ENCODE measurements at regions not wholly inside any gene's neighbourhood (a gene's known extent, or its start where the extent isn't known, plus 50 kb on each side); places are given as distances from the start of the nearest gene placed in this dataset.

DNA sequence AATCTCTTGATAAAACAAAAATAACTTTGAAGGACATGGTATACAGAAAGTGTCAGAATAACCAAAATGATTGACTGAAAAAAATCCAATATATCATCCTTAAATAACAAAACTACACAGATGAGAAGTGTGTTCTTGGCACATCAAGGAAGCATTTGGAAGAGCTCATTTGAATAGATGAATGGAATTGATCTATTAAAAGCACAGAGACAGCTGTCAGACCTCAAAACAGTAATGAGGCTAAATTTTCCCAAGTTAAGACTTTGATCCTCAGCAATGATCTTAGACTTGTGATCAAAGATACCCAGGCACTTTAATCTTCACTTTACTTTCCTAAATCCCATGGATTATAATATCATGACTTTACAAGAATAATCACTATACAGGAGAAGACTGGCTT is 395.4 kb upstream of the NFE2L3 start:
- Histone ChIP-seq H3K27me3 (ENCODE audit: control insufficient read depth in 1 of 2, insufficient read depth in 2 of 2, low read length in 2 of 2) (peaks cover 0 to 5% of the 10 kb centered on the region in 2 donors), H3K27ac (ENCODE audit: low read depth, low read length) (no peak overlapping the region), H3K9me3 (ENCODE audit: control insufficient read depth in 1 of 2, low read length in 2 of 2) (no peaks in the 10 kb centered on the region), H3K36me3 (ENCODE audit: control insufficient read depth in 1 of 2, insufficient read depth in 2 of 2, low read length in 2 of 2) (no peaks in the 10 kb centered on the region), H3K4me1 (ENCODE audit: control insufficient read depth in 1 of 2, insufficient read depth in 2 of 2, low read length in 2 of 2) (no peaks in the 10 kb centered on the region), H3K9ac (ENCODE audit: low read depth in 1 of 2, low read length in 2 of 2) (no peak overlapping the region), H3K4me3 (ENCODE audit: low read depth in 1 of 2, low read length in 2 of 2) (no peak overlapping the region)

DNA sequence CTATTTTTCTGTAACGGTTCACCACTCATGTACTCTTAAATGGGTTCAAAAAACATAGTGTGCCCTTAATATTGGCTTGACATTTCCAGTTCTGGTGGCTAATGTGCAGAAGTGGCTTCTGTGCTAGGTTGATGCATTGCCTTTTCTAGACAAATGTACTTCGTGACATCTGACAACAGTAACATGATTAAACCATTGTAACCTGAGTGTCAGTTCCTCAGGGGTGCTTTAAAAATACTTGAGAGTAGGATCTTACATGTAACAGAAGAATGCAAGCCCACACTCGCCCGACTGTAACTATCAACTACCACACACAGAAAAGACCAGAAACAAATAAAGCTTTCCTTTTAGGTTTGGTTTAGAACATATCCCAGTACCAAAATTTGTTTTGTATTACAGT is 393.4 kb upstream of the NFE2L3 start:
- Histone ChIP-seq H3K4me3 (ENCODE audit: low read depth in 1 of 2, low read length in 2 of 2) (no peak overlapping the region), H3K27me3 (ENCODE audit: control insufficient read depth in 1 of 2, insufficient read depth in 2 of 2, low read length in 2 of 2) (peaks cover 0 to 5% of the 10 kb centered on the region in 2 donors), H3K27ac (ENCODE audit: low read depth, low read length) (no peak overlapping the region), H3K9me3 (ENCODE audit: control insufficient read depth in 1 of 2, low read length in 2 of 2) (no peaks in the 10 kb centered on the region), H3K4me1 (ENCODE audit: control insufficient read depth in 1 of 2, insufficient read depth in 2 of 2, low read length in 2 of 2) (no peaks in the 10 kb centered on the region), H3K36me3 (ENCODE audit: control insufficient read depth in 1 of 2, insufficient read depth in 2 of 2, low read length in 2 of 2) (no peaks in the 10 kb centered on the region), H3K9ac (ENCODE audit: low read depth in 1 of 2, low read length in 2 of 2) (no peak overlapping the region)

DNA sequence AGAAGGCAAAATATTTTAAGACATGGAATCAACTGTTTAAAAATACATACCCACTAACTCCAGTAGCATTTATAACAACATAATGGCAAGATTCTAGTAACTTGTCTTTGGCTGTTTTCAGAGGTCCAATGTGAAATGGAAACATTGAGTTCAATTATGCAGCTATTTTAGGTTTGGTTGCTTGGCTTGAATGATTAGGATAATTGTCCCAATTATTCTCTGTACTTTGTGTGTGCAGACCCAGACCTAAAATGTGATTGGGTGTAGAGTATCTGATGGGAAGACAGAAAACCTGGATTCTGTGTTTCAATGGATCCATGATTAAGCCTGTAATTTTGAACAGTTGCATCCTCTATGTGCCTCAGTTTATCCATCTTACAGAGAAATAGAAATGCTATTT is 392.7 kb upstream of the NFE2L3 start:
- H3K27me3 ChIP-seq (ENCODE audit: control insufficient read depth in 1 of 2, insufficient read depth in 2 of 2, low read length in 2 of 2): peaks cover 0 to 5% of the 10 kb centered on the region in 2 donors

DNA sequence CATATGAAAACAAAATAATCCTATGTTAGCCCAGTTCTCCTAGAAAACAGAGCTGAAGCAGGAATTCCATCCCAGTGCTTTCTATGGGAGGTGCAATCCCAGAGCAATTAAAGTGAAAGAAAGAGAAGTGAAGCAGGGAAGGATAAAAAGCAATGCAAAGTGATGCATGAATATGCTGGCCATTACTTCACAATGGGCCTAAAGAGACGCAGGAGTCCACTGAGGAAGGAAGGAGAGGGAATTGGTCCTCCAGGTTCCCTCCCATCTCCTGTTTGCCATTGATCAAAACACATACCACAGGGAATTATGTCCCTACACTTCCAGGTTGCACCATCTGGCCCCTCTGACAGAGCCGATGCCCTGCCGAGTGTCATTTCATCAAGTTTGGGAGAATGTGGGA is 392.2 kb upstream of the NFE2L3 start:
- Histone ChIP-seq H3K27ac (ENCODE audit: low read depth, low read length) (no peak overlapping the region), H3K4me3 (ENCODE audit: low read depth in 1 of 2, low read length in 2 of 2) (no peak overlapping the region), H3K9me3 (ENCODE audit: control insufficient read depth in 1 of 2, low read length in 2 of 2) (no peaks in the 10 kb centered on the region), H3K36me3 (ENCODE audit: control insufficient read depth in 1 of 2, insufficient read depth in 2 of 2, low read length in 2 of 2) (no peaks in the 10 kb centered on the region), H3K9ac (ENCODE audit: low read depth in 1 of 2, low read length in 2 of 2) (no peak overlapping the region), H3K27me3 (ENCODE audit: control insufficient read depth in 1 of 2, insufficient read depth in 2 of 2, low read length in 2 of 2) (peaks cover 0 to 5% of the 10 kb centered on the region in 2 donors), H3K4me1 (ENCODE audit: control insufficient read depth in 1 of 2, insufficient read depth in 2 of 2, low read length in 2 of 2) (no peaks in the 10 kb centered on the region)

More for the DNA sequence above, 392.7 kb upstream of the NFE2L3 start:
- Histone ChIP-seq H3K27ac (ENCODE audit: low read depth, low read length) (no peak overlapping the region), H3K4me3 (ENCODE audit: low read depth in 1 of 2, low read length in 2 of 2) (no peak overlapping the region), H3K9me3 (ENCODE audit: control insufficient read depth in 1 of 2, low read length in 2 of 2) (no peaks in the 10 kb centered on the region), H3K4me1 (ENCODE audit: control insufficient read depth in 1 of 2, insufficient read depth in 2 of 2, low read length in 2 of 2) (no peaks in the 10 kb centered on the region), H3K9ac (ENCODE audit: low read depth in 1 of 2, low read length in 2 of 2) (no peak overlapping the region), H3K36me3 (ENCODE audit: control insufficient read depth in 1 of 2, insufficient read depth in 2 of 2, low read length in 2 of 2) (no peaks in the 10 kb centered on the region)

DNA sequence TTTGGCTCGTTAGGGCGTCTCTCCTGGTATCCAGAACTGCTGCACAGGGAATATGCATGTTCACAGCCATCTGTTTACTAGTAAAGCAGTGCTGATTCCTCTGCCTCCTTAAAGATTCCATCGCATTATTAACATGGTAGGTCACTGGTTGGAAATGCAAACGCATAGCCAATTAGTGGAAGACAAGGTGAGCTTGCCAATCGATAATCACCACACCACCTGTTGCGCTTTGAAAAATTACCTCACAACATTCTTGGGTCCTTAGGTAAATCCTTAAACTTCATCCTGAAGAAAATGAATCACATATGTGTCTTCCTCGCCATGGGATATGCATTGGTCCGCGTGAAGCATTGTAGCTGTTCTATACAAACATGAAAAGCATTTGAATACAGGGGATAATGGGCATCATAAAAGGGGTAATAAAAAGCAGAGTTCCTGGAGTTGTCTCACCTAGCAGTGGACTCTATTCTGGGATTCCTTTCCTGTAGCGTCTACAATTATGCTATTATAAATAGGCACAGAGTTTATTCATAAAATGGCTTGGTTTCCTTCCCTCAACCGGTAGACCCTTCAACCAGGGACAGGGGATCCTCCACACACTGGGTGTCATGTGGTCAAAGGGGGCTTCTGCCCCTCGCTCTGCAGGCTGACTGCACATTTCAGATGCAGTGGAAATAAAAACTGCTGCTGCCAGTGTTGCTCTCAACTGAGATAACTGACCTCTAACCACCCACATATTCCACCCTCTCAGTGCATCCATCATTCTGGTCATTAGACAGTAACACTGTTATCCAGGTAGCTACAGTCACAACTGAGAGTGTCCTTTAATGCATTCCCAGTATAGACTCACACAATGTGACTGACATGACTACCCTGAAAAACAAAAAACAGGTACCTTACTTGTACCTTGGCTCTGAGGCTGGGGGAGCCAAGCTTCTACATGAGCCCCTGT is 389.2 kb upstream of the NFE2L3 start:
- H3K27me3 ChIP-seq (ENCODE audit: control insufficient read depth in 1 of 2, insufficient read depth in 2 of 2, low read length in 2 of 2): peaks cover 0 to 4% of the 10 kb centered on the region in 2 donors
- no peaks in the 10 kb centered on the region for H3K9me3 ChIP-seq (ENCODE audit: control insufficient read depth in 1 of 2, low read length in 2 of 2)
- H3K9ac ChIP-seq (ENCODE audit: low read depth in 1 of 2, low read length in 2 of 2): no peak overlapping the region
- H3K4me1 ChIP-seq (ENCODE audit: control insufficient read depth in 1 of 2, insufficient read depth in 2 of 2, low read length in 2 of 2): no peaks in the 10 kb centered on the region
- H3K27ac ChIP-seq (ENCODE audit: low read depth, low read length): no peak overlapping the region
- H3K36me3 ChIP-seq (ENCODE audit: control insufficient read depth in 1 of 2, insufficient read depth in 2 of 2, low read length in 2 of 2): no peaks in the 10 kb centered on the region
- no peak overlapping the region for H3K4me3 ChIP-seq (ENCODE audit: low read depth in 1 of 2, low read length in 2 of 2)

DNA sequence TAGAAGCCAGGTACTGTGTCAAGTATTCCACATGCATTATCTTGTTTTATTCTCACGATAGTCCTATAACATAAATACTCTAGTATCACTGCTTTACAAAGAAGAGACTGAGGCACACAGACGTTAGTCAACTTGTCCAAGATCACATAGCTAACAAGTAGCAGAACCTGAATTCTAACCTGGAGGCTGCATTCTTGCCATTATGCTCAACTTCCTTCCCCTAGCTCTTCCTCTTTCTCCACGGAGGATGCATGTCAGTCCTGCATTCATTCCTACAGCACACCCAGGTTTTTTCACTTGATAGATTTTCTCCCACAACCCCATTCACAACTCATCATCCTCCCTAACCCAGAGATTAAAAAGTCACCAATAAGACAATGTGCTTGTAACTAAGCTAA is 388.5 kb upstream of the NFE2L3 start:
- no peaks in the 10 kb centered on the region for H3K27me3 ChIP-seq (ENCODE audit: control insufficient read depth in 1 of 2, insufficient read depth in 2 of 2, low read length in 2 of 2)
- H3K4me3 ChIP-seq (ENCODE audit: low read depth in 1 of 2, low read length in 2 of 2): no peak overlapping the region
- H3K9me3 ChIP-seq (ENCODE audit: control insufficient read depth in 1 of 2, low read length in 2 of 2): no peaks in the 10 kb centered on the region
- no peaks in the 10 kb centered on the region for H3K36me3 ChIP-seq (ENCODE audit: control insufficient read depth in 1 of 2, insufficient read depth in 2 of 2, low read length in 2 of 2)
- no peak overlapping the region for H3K27ac ChIP-seq (ENCODE audit: low read depth, low read length)
- H3K9ac ChIP-seq (ENCODE audit: low read depth in 1 of 2, low read length in 2 of 2): no peak overlapping the region
- H3K4me1 ChIP-seq (ENCODE audit: control insufficient read depth in 1 of 2, insufficient read depth in 2 of 2, low read length in 2 of 2): no peaks in the 10 kb centered on the region

DNA sequence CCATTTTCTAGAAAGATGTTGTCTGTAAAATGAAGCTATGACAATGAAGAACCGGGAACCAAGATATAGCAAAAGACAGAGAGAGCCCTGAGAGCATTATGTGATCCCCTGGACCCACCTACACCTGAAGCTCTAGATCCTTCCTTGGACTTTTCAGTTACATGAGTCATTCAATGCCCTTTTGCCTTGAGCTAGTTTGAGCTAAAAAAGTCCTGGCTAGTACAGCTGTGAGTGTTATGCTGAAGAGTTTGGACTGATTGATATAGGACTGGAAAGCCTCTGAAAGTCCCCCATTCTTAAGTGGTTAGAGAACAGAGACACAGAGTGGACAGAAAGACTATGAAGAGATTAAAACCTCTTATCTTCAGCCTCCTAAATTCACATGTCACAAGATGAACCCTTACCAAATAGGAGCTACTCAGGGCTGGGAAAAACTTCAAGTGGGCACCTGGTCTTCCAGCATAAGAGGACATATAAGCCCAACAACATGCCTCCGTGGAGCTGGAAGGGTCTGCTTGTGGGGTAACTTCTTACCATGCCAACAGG is 386.8 kb upstream of the NFE2L3 start:
- no peak overlapping the region for H3K9ac ChIP-seq (ENCODE audit: low read depth in 1 of 2, low read length in 2 of 2)
- H3K27ac ChIP-seq (ENCODE audit: low read depth, low read length): no peak overlapping the region
- no peaks in the 10 kb centered on the region for H3K27me3 ChIP-seq (ENCODE audit: control insufficient read depth in 1 of 2, insufficient read depth in 2 of 2, low read length in 2 of 2)
- H3K36me3 ChIP-seq (ENCODE audit: control insufficient read depth in 1 of 2, insufficient read depth in 2 of 2, low read length in 2 of 2): no peaks in the 10 kb centered on the region
- H3K4me1 ChIP-seq (ENCODE audit: control insufficient read depth in 1 of 2, insufficient read depth in 2 of 2, low read length in 2 of 2): no peaks in the 10 kb centered on the region
- H3K9me3 ChIP-seq (ENCODE audit: control insufficient read depth in 1 of 2, low read length in 2 of 2): no peaks in the 10 kb centered on the region
- no peak overlapping the region for H3K4me3 ChIP-seq (ENCODE audit: low read depth in 1 of 2, low read length in 2 of 2)

DNA sequence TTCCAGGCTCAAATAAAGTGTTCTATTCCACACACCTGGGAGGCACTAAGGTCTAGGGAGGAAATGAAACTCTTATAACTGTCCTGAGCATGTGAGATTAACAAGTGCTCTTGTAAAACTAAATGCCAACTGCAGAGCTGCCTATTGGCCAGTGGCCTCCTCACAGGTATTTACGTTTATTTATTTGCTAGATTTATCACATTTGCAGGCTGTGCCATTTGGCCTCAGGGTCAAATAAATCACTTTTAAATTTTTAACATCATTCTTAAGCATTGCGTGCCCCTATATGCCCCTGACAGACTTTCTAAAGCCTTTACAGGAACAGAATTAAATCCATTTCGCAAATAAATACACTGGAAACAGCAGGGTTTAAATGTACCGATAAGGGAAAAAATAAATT is 381.8 kb upstream of the NFE2L3 start:
- no peak overlapping the region for H3K9ac ChIP-seq (ENCODE audit: low read depth in 1 of 2, low read length in 2 of 2)
- H3K4me1 ChIP-seq (ENCODE audit: control insufficient read depth in 1 of 2, insufficient read depth in 2 of 2, low read length in 2 of 2): no peaks in the 10 kb centered on the region
- no peaks in the 10 kb centered on the region for H3K27me3 ChIP-seq (ENCODE audit: control insufficient read depth in 1 of 2, insufficient read depth in 2 of 2, low read length in 2 of 2)
- no peak overlapping the region for H3K27ac ChIP-seq (ENCODE audit: low read depth, low read length)
- H3K36me3 ChIP-seq (ENCODE audit: control insufficient read depth in 1 of 2, insufficient read depth in 2 of 2, low read length in 2 of 2): no peaks in the 10 kb centered on the region
- H3K9me3 ChIP-seq (ENCODE audit: control insufficient read depth in 1 of 2, low read length in 2 of 2): no peaks in the 10 kb centered on the region
- no peak overlapping the region for H3K4me3 ChIP-seq (ENCODE audit: low read depth in 1 of 2, low read length in 2 of 2)

DNA sequence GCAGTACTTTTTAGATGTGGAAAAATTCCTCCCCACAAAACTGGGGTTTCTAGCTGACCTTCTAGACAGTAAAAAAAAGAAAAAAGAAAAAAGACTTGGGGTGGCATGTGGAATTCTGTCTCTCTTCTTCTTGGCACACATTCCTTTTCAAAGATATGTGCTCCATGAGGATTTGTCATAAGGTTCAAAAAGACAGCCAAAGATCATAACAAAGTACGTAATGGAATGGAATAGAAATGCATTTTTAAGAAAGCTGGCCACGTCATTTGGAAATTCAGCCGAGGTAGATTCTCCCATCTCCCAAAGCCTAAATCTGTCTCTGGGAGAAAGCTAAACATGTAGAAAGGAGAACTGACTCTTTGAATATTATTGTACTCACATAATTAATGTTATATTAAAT is 381.3 kb upstream of the NFE2L3 start:
- H3K27ac ChIP-seq (ENCODE audit: low read depth, low read length): no peak overlapping the region
- no peaks in the 10 kb centered on the region for H3K27me3 ChIP-seq (ENCODE audit: control insufficient read depth in 1 of 2, insufficient read depth in 2 of 2, low read length in 2 of 2)
- H3K9ac ChIP-seq (ENCODE audit: low read depth in 1 of 2, low read length in 2 of 2): no peak overlapping the region
- H3K4me1 ChIP-seq (ENCODE audit: control insufficient read depth in 1 of 2, insufficient read depth in 2 of 2, low read length in 2 of 2): no peaks in the 10 kb centered on the region
- no peaks in the 10 kb centered on the region for H3K36me3 ChIP-seq (ENCODE audit: control insufficient read depth in 1 of 2, insufficient read depth in 2 of 2, low read length in 2 of 2)
- no peaks in the 10 kb centered on the region for H3K9me3 ChIP-seq (ENCODE audit: control insufficient read depth in 1 of 2, low read length in 2 of 2)
- H3K4me3 ChIP-seq (ENCODE audit: low read depth in 1 of 2, low read length in 2 of 2): no peak overlapping the region

DNA sequence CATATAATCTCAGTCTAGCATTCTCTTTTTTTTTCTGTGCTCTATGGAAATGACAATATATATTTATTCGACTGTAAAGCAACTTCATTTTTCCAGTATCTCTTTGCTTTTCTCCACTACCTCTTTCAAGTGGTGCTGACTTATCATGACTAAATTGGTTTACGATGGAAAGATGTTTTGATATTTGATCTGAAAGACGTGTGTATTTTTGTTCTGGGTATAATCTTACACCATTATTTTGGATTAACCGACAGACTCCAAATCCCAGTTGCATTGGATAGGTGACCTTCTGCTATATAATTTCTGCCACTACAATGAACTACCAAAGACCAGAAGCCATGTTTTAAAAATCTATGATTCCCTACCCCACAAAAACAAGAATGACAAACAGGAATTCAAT is 380.5 kb upstream of the NFE2L3 start:
- Histone ChIP-seq H3K27me3 (ENCODE audit: control insufficient read depth in 1 of 2, insufficient read depth in 2 of 2, low read length in 2 of 2) (no peaks in the 10 kb centered on the region), H3K9ac (ENCODE audit: low read depth in 1 of 2, low read length in 2 of 2) (no peak overlapping the region), H3K36me3 (ENCODE audit: control insufficient read depth in 1 of 2, insufficient read depth in 2 of 2, low read length in 2 of 2) (no peaks in the 10 kb centered on the region), H3K4me1 (ENCODE audit: control insufficient read depth in 1 of 2, insufficient read depth in 2 of 2, low read length in 2 of 2) (no peaks in the 10 kb centered on the region), H3K27ac (ENCODE audit: low read depth, low read length) (no peak overlapping the region), H3K4me3 (ENCODE audit: low read depth in 1 of 2, low read length in 2 of 2) (no peak overlapping the region), H3K9me3 (ENCODE audit: control insufficient read depth in 1 of 2, low read length in 2 of 2) (no peaks in the 10 kb centered on the region)
